GM23338 (cell line): ENCODE measurements at regions not wholly inside any gene's neighbourhood (a gene's known extent, or its start where the extent isn't known, plus 50 kb on each side); places are given as distances from the start of the nearest gene placed in this dataset.

Experiments
- ATAC-seq: fragments of 200-7000 bp; cut with Tn5 transposase; 3 replicates; pipeline ENCODE4 v1.9.1; 2020
- DNase-seq: peaks from one replicate; pipeline ENCODE4 v3.0.0-alpha.2; 2015; ENCODE audit warnings: low spot score
- H2AFZ ChIP-seq: fragments of 200-600 bp; sonication (generic); 2 replicates; pipeline ENCODE4 v1.8.0; 2016; ENCODE audit warnings: antibody characterized with exemption, mild to moderate bottlenecking, moderate library complexity
- H3F3A ChIP-seq: fragments of 200-600 bp; sonication (generic); replicated peaks from 2 replicates; pipeline ENCODE4 v1.8.0; 2017; ENCODE audit warnings: antibody characterized with exemption, mixed run types, low read depth
- H3K27ac ChIP-seq: fragments of 200-600 bp; sonication (generic); 2 replicates; pipeline ENCODE4 v1.6.1; 2016; ENCODE audit warnings: low read depth
- H3K27me3 ChIP-seq: fragments of 200-600 bp; sonication (generic); 2 replicates; pipeline ENCODE4 v1.8.0; 2016; ENCODE audit warnings: mild to moderate bottlenecking, mixed run types, moderate library complexity; ENCODE audit not compliant: insufficient read depth
- H3K36me3 ChIP-seq: fragments of 200-600 bp; sonication (generic); 2 replicates; pipeline ENCODE4 v1.8.0; 2016; ENCODE audit warnings: mild to moderate bottlenecking; ENCODE audit not compliant: insufficient read depth
- H3K4me1 ChIP-seq: fragments of 200-600 bp; sonication (generic); 2 replicates; pipeline ENCODE4 v1.8.0; 2016; ENCODE audit warnings: mild to moderate bottlenecking, moderate library complexity; ENCODE audit not compliant: insufficient read depth
- H3K4me2 ChIP-seq: fragments of 200-600 bp; sonication (generic); 2 replicates; pipeline ENCODE4 v1.7.1; 2017; ENCODE audit warnings: mixed run types
- H3K4me3 ChIP-seq: fragments of 200-600 bp; sonication (generic); 2 replicates; pipeline ENCODE4 v1.6.1; 2016; ENCODE audit warnings: mixed run types
- H3K79me2 ChIP-seq: fragments of 200-600 bp; sonication (generic); replicated peaks from 2 replicates; pipeline ENCODE4 v1.8.0; 2017; ENCODE audit warnings: mild to moderate bottlenecking; ENCODE audit not compliant: insufficient read depth
- H3K9me2 ChIP-seq: fragments of 200-600 bp; sonication (generic); 2 replicates; pipeline ENCODE4 v1.8.0; 2017; ENCODE audit not compliant: insufficient read depth
- H4K20me1 ChIP-seq: fragments of 200-600 bp; sonication (generic); replicated peaks from 2 replicates; pipeline ENCODE4 v1.8.0; 2017; ENCODE audit warnings: mild to moderate bottlenecking; ENCODE audit not compliant: insufficient read depth
- H3K27ac Mint-ChIP-seq: 2 replicates; pipeline ENCODE4 v1.8.0; 2020; ENCODE audit warnings: inconsistent platforms, mild to moderate bottlenecking, moderate library complexity, mixed read lengths
- H3K27me3 Mint-ChIP-seq: 3 replicates; pipeline ENCODE4 v1.8.0; 2022; ENCODE audit warnings: low read depth, mild to moderate bottlenecking, moderate library complexity, mixed read lengths, inconsistent platforms; ENCODE audit not compliant: insufficient read depth, poor library complexity
- H3K36me3 Mint-ChIP-seq: 3 replicates; pipeline ENCODE4 v1.8.0; 2021; ENCODE audit warnings: low read depth, mild to moderate bottlenecking, inconsistent platforms, moderate library complexity, mixed read lengths
- H3K4me1 Mint-ChIP-seq: 3 replicates; pipeline ENCODE4 v1.8.0; 2020; ENCODE audit warnings: mild to moderate bottlenecking, inconsistent platforms, mixed read lengths
- H3K4me3 Mint-ChIP-seq: 3 replicates; pipeline ENCODE4 v1.8.0; 2021; ENCODE audit warnings: moderate library complexity, mild to moderate bottlenecking, inconsistent platforms, mixed read lengths
- H3K9me3 Mint-ChIP-seq: 3 replicates; pipeline ENCODE4 v1.8.0; 2020; ENCODE audit warnings: moderate library complexity, mild to moderate bottlenecking, inconsistent platforms, mixed read lengths
- EZH2 ChIP-seq: fragments of 200-600 bp; sonication (generic); IDR thresholded peaks from one replicate; pipeline ENCODE4 v1.8.0; 2017; ENCODE audit warnings: antibody characterized with exemption, mild to moderate bottlenecking, low read depth; ENCODE audit not compliant: unreplicated experiment
- JUNB ChIP-seq: IDR thresholded peaks from one replicate; pipeline ENCODE4 v1.6.1; 2016; ENCODE audit warnings: antibody characterized with exemption; ENCODE audit not compliant: unreplicated experiment
- NANOG ChIP-seq: IDR thresholded peaks from 2 replicates; pipeline ENCODE4 v1.6.1; 2016; ENCODE audit warnings: antibody characterized with exemption, borderline replicate concordance
- REST ChIP-seq: IDR thresholded peaks from one replicate; pipeline ENCODE4 v1.6.1; 2018; ENCODE audit warnings: antibody characterized with exemption; ENCODE audit not compliant: unreplicated experiment
- STAT1 ChIP-seq: IDR thresholded peaks from one replicate; pipeline ENCODE4 v1.6.1; 2016; ENCODE audit warnings: antibody characterized with exemption; ENCODE audit not compliant: unreplicated experiment
- ZNF114 ChIP-seq: fragments of 250-450 bp; sonication (Bioruptor Pico); IDR thresholded peaks from 2 replicates; pipeline ENCODE4 v1.5.0; 2020; ENCODE audit warnings: mild to moderate bottlenecking, moderate library complexity
- TF ChIP-seq, protein P1 (sequence below): fragments of 250-450 bp; sonication (Bioruptor Pico); IDR thresholded peaks from 2 replicates; pipeline ENCODE4 v1.5.0; 2020; ENCODE audit warnings: mild to moderate bottlenecking, moderate library complexity

- TF ChIP-seq, protein P1, sequence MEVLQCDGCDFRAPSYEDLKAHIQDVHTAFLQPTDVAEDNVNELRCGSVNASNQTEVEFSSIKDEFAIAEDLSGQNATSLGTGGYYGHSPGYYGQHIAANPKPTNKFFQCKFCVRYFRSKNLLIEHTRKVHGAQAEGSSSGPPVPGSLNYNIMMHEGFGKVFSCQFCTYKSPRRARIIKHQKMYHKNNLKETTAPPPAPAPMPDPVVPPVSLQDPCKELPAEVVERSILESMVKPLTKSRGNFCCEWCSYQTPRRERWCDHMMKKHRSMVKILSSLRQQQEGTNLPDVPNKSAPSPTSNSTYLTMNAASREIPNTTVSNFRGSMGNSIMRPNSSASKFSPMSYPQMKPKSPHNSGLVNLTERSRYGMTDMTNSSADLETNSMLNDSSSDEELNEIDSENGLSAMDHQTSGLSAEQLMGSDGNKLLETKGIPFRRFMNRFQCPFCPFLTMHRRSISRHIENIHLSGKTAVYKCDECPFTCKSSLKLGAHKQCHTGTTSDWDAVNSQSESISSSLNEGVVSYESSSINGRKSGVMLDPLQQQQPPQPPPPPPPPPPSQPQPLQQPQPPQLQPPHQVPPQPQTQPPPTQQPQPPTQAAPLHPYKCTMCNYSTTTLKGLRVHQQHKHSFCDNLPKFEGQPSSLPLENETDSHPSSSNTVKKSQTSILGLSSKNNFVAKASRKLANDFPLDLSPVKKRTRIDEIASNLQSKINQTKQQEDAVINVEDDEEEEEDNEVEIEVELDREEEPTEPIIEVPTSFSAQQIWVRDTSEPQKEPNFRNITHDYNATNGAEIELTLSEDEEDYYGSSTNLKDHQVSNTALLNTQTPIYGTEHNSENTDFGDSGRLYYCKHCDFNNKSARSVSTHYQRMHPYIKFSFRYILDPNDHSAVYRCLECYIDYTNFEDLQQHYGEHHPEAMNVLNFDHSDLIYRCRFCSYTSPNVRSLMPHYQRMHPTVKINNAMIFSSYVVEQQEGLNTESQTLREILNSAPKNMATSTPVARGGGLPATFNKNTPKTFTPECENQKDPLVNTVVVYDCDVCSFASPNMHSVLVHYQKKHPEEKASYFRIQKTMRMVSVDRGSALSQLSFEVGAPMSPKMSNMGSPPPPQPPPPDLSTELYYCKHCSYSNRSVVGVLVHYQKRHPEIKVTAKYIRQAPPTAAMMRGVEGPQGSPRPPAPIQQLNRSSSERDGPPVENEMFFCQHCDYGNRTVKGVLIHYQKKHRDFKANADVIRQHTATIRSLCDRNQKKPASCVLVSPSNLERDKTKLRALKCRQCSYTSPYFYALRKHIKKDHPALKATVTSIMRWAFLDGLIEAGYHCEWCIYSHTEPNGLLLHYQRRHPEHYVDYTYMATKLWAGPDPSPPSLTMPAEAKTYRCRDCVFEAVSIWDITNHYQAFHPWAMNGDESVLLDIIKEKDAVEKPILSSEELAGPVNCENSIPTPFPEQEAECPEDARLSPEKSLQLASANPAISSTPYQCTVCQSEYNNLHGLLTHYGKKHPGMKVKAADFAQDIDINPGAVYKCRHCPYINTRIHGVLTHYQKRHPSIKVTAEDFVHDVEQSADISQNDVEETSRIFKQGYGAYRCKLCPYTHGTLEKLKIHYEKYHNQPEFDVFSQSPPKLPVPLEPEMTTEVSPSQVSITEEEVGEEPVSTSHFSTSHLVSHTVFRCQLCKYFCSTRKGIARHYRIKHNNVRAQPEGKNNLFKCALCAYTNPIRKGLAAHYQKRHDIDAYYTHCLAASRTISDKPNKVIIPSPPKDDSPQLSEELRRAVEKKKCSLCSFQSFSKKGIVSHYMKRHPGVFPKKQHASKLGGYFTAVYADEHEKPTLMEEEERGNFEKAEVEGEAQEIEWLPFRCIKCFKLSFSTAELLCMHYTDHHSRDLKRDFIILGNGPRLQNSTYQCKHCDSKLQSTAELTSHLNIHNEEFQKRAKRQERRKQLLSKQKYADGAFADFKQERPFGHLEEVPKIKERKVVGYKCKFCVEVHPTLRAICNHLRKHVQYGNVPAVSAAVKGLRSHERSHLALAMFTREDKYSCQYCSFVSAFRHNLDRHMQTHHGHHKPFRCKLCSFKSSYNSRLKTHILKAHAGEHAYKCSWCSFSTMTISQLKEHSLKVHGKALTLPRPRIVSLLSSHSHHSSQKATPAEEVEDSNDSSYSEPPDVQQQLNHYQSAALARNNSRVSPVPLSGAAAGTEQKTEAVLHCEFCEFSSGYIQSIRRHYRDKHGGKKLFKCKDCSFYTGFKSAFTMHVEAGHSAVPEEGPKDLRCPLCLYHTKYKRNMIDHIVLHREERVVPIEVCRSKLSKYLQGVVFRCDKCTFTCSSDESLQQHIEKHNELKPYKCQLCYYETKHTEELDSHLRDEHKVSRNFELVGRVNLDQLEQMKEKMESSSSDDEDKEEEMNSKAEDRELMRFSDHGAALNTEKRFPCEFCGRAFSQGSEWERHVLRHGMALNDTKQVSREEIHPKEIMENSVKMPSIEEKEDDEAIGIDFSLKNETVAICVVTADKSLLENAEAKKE (CRISPR knock-in tag): no peak
- TF ChIP-seq EZH2 (no peak), STAT1 (no peak), ZNF114 (no peak)
Observed at GRCh38 chr20:16124911-16125776, 448.1 kb downstream of the KIF16B start (continued).

DNA sequence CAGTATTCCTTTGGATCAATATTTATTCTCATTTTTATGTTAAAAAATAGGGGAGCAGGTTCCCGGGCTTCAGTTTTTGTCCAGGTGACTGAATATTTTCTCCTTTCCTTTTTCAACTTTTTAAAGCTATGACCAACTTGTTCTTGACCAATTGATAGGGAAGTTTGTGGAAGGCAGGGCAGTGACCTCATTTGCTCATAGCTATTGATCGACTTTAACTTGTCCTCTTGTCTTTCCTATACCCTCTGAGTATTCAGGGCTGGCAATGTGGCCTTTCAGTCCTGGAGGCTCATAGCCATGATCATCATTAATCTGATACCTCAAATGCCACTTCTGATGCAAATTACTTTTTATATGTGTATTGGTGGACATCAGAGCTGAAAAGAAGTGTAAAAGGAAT lies 448.8 kb downstream of the KIF16B start:
- peaks cover 9% of the 10 kb centered on the region; the same call in 2 of the 3 replicates for H3K9me3 Mint-ChIP-seq
- no peak for DNase-seq

More for the DNA sequence above, 448.8 kb downstream of the KIF16B start:
- Histone ChIP-seq H3F3A (no peaks in the 10 kb centered on the region), H3K79me2 (no peaks in the 10 kb centered on the region), H3K4me3 (no peak overlapping the region), H3K27me3 (no peaks in the 10 kb centered on the region), H3K9me2 (peaks cover 6% of the 10 kb centered on the region; the same call in 1 of the 2 replicates), H3K27ac (no peak overlapping the region), H3K4me2 (no peak overlapping the region), H3K4me1 (no peaks in the 10 kb centered on the region), H2AFZ (no peak overlapping the region), H4K20me1 (no peaks in the 10 kb centered on the region), H3K36me3 (no peaks in the 10 kb centered on the region)
- no peaks in the 10 kb centered on the region for H3K4me1 Mint-ChIP-seq
- no peak for ATAC-seq
- 0 out of 3 replicates have a peak, but pooled peaks cover 3% of the 10 kb centered on the region for H3K36me3 Mint-ChIP-seq
- no peak overlapping the region for H3K27ac Mint-ChIP-seq
- no peak for TF ChIP-seq NANOG
- TF ChIP-seq ZNF114: no peak
- no peak for TF ChIP-seq REST
- no peak for TF ChIP-seq JUNB
- H3K4me3 Mint-ChIP-seq: no peak overlapping the region
- no peaks in the 10 kb centered on the region for H3K27me3 Mint-ChIP-seq
